Mammary epithelial cell (primary cell): ENCODE measurements at regions not wholly inside any gene's neighbourhood (a gene's known extent, or its start where the extent isn't known, plus 50 kb on each side); places are given as distances from the start of the nearest gene placed in this dataset.

ENCODE experiments used
- EZH2 ChIP-seq: IDR thresholded peaks from 2 replicates; pipeline ENCODE4 v1.6.1; 2012; ENCODE audit warnings: low read length, inconsistent platforms, borderline replicate concordance
- TF ChIP-seq, protein P1 (sequence below), 2 donors: IDR thresholded peaks in 1 of 2; conservative IDR thresholded peaks in 1 of 2; 2 replicates each; pipeline ENCODE4 v1.5.1; 2011 to 2012; ENCODE audit warnings: inconsistent platforms in 2 of 2, low read length in 2 of 2, mild to moderate bottlenecking in 2 of 2, control low read depth in 1 of 2, low read depth in 1 of 2; ENCODE audit not compliant: insufficient read depth in 1 of 2; ENCODE audit errors: extremely low read depth in 1 of 2

DNA sequence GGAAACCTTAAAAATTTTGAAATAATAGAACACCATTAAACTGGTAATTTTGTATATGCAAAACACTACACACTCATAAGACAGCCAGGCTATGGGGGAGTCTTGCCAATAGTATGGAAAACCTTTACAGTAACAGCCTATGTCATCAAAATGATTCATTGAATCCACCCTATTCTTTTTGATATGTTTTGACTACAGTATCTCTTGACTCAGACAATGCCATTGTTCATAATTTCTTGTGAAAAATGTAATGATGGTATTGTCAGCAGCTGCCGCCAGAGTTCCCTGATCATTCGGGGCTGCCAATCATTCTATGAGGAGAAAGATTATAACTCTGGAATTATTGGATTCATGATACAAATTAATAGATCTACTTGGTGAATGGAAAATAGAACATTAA is 101.4 kb upstream of the POC5 start:
- TF ChIP-seq, protein P1, sequence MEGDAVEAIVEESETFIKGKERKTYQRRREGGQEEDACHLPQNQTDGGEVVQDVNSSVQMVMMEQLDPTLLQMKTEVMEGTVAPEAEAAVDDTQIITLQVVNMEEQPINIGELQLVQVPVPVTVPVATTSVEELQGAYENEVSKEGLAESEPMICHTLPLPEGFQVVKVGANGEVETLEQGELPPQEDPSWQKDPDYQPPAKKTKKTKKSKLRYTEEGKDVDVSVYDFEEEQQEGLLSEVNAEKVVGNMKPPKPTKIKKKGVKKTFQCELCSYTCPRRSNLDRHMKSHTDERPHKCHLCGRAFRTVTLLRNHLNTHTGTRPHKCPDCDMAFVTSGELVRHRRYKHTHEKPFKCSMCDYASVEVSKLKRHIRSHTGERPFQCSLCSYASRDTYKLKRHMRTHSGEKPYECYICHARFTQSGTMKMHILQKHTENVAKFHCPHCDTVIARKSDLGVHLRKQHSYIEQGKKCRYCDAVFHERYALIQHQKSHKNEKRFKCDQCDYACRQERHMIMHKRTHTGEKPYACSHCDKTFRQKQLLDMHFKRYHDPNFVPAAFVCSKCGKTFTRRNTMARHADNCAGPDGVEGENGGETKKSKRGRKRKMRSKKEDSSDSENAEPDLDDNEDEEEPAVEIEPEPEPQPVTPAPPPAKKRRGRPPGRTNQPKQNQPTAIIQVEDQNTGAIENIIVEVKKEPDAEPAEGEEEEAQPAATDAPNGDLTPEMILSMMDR (conservative IDR thresholded peaks at IDR 0.05 in 1 of 2, IDR thresholded peaks at IDR 0.05 in 1 of 2; ENCODE audit: extremely low read depth in 1 of 2, insufficient read depth in 1 of 2, low read depth in 1 of 2, low read length in 2 of 2): no peak
- no peak for TF ChIP-seq EZH2
